Osteocyte (in vitro differentiated cells): ENCODE measurements at regions not wholly inside any gene's neighbourhood (a gene's known extent, or its start where the extent isn't known, plus 50 kb on each side); places are given as distances from the start of the nearest gene placed in this dataset.
"Not testable (repeated sequence)": the region's sequence is repeated elsewhere in the genome, so short reads cannot be mapped to it uniquely, and the experiment has no call there.

ENCODE experiments used
- DNase-seq: peaks from one replicate; pipeline ENCODE4 v3.0.0; 2021; ENCODE audit warnings: mixed read lengths; ENCODE audit not compliant: unreplicated experiment; ENCODE audit errors: extremely low spot score
- H3K27ac Mint-ChIP-seq: one replicate; pipeline ENCODE4 v1.8.0; 2021; ENCODE audit warnings: mild to moderate bottlenecking, mixed read lengths; ENCODE audit not compliant: unreplicated experiment
- H3K27me3 Mint-ChIP-seq: one replicate; pipeline ENCODE4 v1.8.0; 2021; ENCODE audit warnings: mixed read lengths; ENCODE audit not compliant: unreplicated experiment
- H3K36me3 Mint-ChIP-seq: one replicate; pipeline ENCODE4 v1.8.0; 2021; ENCODE audit warnings: mixed read lengths; ENCODE audit not compliant: unreplicated experiment
- H3K4me1 Mint-ChIP-seq: one replicate; pipeline ENCODE4 v1.8.0; 2021; ENCODE audit warnings: mixed read lengths; ENCODE audit not compliant: unreplicated experiment
- H3K4me3 Mint-ChIP-seq: one replicate; pipeline ENCODE4 v1.8.0; 2021; ENCODE audit warnings: mild to moderate bottlenecking, moderate library complexity, mixed read lengths; ENCODE audit not compliant: unreplicated experiment
- H3K9me3 Mint-ChIP-seq: one replicate; pipeline ENCODE4 v1.8.0; 2021; ENCODE audit warnings: mixed read lengths; ENCODE audit not compliant: unreplicated experiment
- TF ChIP-seq, protein P1 (sequence below): fragments of 200-600 bp; sonication (generic); IDR thresholded peaks from 2 replicates; pipeline ENCODE4 v1.5.0; 2021; ENCODE audit warnings: antibody characterized with exemption, mild to moderate bottlenecking, moderate library complexity

DNA sequence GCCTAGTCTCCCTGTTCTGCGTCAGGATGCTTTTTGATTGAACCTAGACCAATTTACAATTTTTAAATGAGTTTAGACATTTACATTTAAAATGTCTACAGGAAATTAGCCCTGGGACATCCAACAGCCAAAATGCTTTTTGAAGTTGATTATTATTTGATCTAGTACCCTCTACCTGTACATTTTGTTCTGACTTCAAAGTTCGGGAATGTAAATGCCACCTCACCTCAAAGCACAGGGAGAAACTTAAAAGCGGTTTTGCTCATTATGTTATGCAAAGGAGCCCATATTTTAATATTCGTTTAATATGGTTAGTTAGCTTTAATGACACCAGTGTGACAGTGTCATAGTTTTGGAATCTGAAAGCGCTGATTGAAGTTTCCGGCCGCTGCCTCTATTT lies 80.1 kb upstream of the FAM204A start:
- no peak overlapping the region for H3K4me3 Mint-ChIP-seq
- no peak overlapping the region for H3K27ac Mint-ChIP-seq
- peaks cover 14% of the 10 kb centered on the region for H3K27me3 Mint-ChIP-seq
- TF ChIP-seq, protein P1, sequence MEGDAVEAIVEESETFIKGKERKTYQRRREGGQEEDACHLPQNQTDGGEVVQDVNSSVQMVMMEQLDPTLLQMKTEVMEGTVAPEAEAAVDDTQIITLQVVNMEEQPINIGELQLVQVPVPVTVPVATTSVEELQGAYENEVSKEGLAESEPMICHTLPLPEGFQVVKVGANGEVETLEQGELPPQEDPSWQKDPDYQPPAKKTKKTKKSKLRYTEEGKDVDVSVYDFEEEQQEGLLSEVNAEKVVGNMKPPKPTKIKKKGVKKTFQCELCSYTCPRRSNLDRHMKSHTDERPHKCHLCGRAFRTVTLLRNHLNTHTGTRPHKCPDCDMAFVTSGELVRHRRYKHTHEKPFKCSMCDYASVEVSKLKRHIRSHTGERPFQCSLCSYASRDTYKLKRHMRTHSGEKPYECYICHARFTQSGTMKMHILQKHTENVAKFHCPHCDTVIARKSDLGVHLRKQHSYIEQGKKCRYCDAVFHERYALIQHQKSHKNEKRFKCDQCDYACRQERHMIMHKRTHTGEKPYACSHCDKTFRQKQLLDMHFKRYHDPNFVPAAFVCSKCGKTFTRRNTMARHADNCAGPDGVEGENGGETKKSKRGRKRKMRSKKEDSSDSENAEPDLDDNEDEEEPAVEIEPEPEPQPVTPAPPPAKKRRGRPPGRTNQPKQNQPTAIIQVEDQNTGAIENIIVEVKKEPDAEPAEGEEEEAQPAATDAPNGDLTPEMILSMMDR: no peak
- no peak for DNase-seq
- H3K36me3 Mint-ChIP-seq: no peaks in the 10 kb centered on the region
- H3K4me1 Mint-ChIP-seq: no peaks in the 10 kb centered on the region
- H3K9me3 Mint-ChIP-seq: no peaks in the 10 kb centered on the region

DNA sequence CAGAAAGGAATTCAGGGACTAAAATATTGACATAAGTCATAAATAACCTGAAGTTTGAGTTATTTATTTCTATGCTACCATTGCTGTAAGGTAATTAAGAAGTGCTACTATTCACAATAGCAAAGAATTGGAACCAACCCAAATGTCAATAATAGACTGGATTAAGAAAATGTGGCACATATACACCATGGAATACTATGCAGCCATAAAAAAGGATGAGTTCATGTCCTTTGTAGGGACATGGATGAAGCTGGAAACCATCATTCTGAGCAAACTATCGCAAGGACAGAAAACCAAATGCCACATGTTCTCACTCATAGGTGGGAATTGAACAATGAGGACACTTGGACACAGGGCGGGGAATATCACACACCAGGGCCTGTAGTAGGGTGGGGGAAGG lies 77.9 kb upstream of the FAM204A start:
- not testable (repeated sequence) for H3K4me1 Mint-ChIP-seq, H3K4me3 Mint-ChIP-seq, H3K36me3 Mint-ChIP-seq, DNase-seq, H3K9me3 Mint-ChIP-seq, H3K27ac Mint-ChIP-seq
- peaks cover 18% of the 10 kb centered on the region for H3K27me3 Mint-ChIP-seq

DNA sequence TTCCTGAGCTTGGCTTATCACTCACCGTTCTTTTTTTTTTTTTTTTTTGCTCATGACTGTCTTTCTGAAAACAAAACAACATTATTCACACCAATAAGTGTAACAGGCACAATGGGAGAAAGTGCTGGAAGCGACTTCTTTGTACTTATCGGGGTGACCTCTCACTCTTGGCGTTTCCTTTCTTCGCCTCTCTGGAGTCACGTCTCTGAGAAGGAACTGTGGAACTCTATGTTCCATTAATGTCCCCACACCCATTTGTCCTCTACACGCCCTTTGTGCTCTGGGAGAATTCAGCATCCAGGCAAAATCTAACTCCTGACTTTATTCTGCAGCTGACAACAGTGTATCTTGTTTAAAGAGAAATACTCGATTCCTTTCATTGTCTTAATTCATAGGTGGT lies 70.8 kb upstream of the FAM204A start:
- TF ChIP-seq, protein P1: no peak
- Mint-ChIP-seq H3K36me3 (no peaks in the 10 kb centered on the region), H3K4me3 (no peak overlapping the region), H3K4me1 (no peaks in the 10 kb centered on the region), H3K9me3 (no peaks in the 10 kb centered on the region), H3K27ac (no peak overlapping the region), H3K27me3 (peaks cover 4% of the 10 kb centered on the region)
- DNase-seq: no peak

DNA sequence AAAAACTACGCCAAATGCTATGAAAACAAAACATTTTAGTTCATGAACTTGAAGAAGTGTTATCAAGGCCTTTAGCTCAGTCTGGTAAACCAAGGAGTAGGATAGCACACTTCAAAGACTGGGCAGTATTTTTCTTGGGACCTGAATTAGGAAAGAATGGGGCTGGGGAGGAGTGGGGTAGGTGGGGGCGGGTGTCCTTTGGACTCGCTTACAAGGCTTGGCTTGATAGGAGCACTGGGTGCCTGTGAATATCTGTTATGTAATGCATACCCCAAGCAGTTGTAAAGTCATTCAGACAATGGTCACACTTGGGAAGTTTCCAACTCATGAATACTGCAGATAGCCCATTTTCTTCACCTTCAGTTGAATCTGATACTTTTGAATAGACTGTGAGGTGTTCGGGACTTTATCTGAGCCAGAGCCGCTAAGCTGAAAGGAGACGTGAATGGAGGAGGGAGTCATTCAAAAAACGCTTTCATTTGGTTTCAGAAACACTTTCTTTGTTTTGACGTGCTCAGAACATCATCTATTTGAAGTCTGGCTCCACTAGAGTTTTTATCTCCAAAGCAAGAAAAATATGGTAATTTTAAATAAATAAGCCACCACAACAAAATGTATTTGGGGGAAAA lies 70.1 kb upstream of the FAM204A start:
- Mint-ChIP-seq H3K27me3 (peaks cover 4% of the 10 kb centered on the region), H3K27ac (no peak overlapping the region), H3K4me1 (no peaks in the 10 kb centered on the region), H3K4me3 (no peak overlapping the region), H3K9me3 (no peaks in the 10 kb centered on the region), H3K36me3 (no peaks in the 10 kb centered on the region)
- TF ChIP-seq, protein P1: no peak
- no peak for DNase-seq

GRCh38 chr10:118409295-118409694 lies 67.2 kb upstream of the FAM204A start:
- no peak for DNase-seq

More at GRCh38 chr10:118409295-118409694, 67.2 kb upstream of the FAM204A start:
- Mint-ChIP-seq H3K27ac (no peak overlapping the region), H3K36me3 (no peaks in the 10 kb centered on the region), H3K27me3 (no peaks in the 10 kb centered on the region), H3K4me1 (no peaks in the 10 kb centered on the region), H3K4me3 (no peak overlapping the region), H3K9me3 (no peaks in the 10 kb centered on the region)
- TF ChIP-seq, protein P1: no peak
